A549 (cell line): ENCODE measurements at regions not wholly inside any gene's neighbourhood (a gene's known extent, or its start where the extent isn't known, plus 50 kb on each side); places are given as distances from the start of the nearest gene placed in this dataset.

Experiments
- CTCF ChIP-seq: fragments of >200 bp; sonication (Bioruptor Twin); formaldehyde crosslinking; IDR thresholded peaks from 3 replicates; pipeline ENCODE4 v1.5.1; 2016
- POLR2A ChIP-seq: IDR thresholded peaks from 2 replicates; pipeline ENCODE4 v1.6.1; 2012; ENCODE audit warnings: mild to moderate bottlenecking, low read length
- RAD21 ChIP-seq, 2 experiments: fragments of >200 bp in 1 of 2; sonication (Bioruptor Twin) in 1 of 2; formaldehyde crosslinking in 1 of 2; IDR thresholded peaks in 1 of 2; conservative IDR thresholded peaks in 1 of 2; 2 replicates in 1 of 2; 3 replicates in 1 of 2; pipeline ENCODE4 v1.6.1; 2012 to 2018; ENCODE audit warnings: inconsistent platforms in 1 of 2

GRCh38 chr18:41021089-41021488 is 933.9 kb upstream of the PIK3C3 start:
- TF ChIP-seq POLR2A = no peak
- no peak for TF ChIP-seq RAD21 (conservative IDR thresholded peaks at IDR 0.05 in 1 of 2, IDR thresholded peaks at IDR 0.05 in 1 of 2)
- no peak for TF ChIP-seq CTCF
